T-helper 9 cell (primary cell): ENCODE measurements at regions not wholly inside any gene's neighbourhood (a gene's known extent, or its start where the extent isn't known, plus 50 kb on each side); places are given as distances from the start of the nearest gene placed in this dataset.
"Not testable (repeated sequence)": the region's sequence is repeated elsewhere in the genome, so short reads cannot be mapped to it uniquely, and the experiment has no call there.

Experiments
- DNase-seq: peaks from one replicate; pipeline ENCODE4 v3.0.0-alpha.2; 2020

GRCh38 chr3:38964646-38965045, 87.1 kb downstream of the SCN11A start:
- DNase-seq: no peak

- no peak for DNase-seq
Measured at GRCh38 chr3:38964204-38964603, 87.5 kb downstream of the SCN11A start.

- DNase-seq: peak; percentile 5
Measured at GRCh38 chr3:38960953-38961622, 90.7 kb downstream of the SCN11A start.

- DNase-seq: no peak
Measured at GRCh38 chr3:38960042-38960622, 91.6 kb downstream of the SCN11A start.

GRCh38 chr3:38958026-38958720, 93.6 kb downstream of the SCN11A start:
- DNase-seq: no peak

- no peak for DNase-seq
Measured at GRCh38 chr3:38957296-38957695, 94.4 kb downstream of the SCN11A start.

GRCh38 chr3:38952721-38953120, 99.0 kb downstream of the SCN11A start:
- DNase-seq: no peak

- DNase-seq: not testable (repeated sequence)
Measured at GRCh38 chr3:38951167-38951566, 100.6 kb downstream of the SCN11A start.

GRCh38 chr3:38950581-38950980, 101.2 kb downstream of the SCN11A start:
- DNase-seq: no peak

GRCh38 chr3:38949994-38950393, 101.8 kb downstream of the SCN11A start:
- no peak for DNase-seq

GRCh38 chr3:38940394-38940793, 111.3 kb downstream of the SCN11A start:
- DNase-seq: no peak

- no peak for DNase-seq
Measured at GRCh38 chr3:38925351-38925750, 109.3 kb upstream of the SCN10A start.

- DNase-seq: no peak
Measured at GRCh38 chr3:38916706-38917105, 100.7 kb upstream of the SCN10A start.

GRCh38 chr3:38907426-38907825, 91.4 kb upstream of the SCN10A start:
- DNase-seq: no peak

- no peak for DNase-seq
Measured at GRCh38 chr3:38890426-38890825, 74.4 kb upstream of the SCN10A start.

- no peak for DNase-seq
Measured at GRCh38 chr3:38878646-38879045, 62.6 kb upstream of the SCN10A start.
